Cardiac muscle cell (in vitro differentiated cells and primary cell): ENCODE measurements at regions not wholly inside any gene's neighbourhood (a gene's known extent, or its start where the extent isn't known, plus 50 kb on each side); places are given as distances from the start of the nearest gene placed in this dataset.
"Not testable (repeated sequence)": the region's sequence is repeated elsewhere in the genome, so short reads cannot be mapped to it uniquely, and the experiment has no call there.

Experiments
- DNase-seq, 2 donors: peaks; one replicate each; pipeline versions ENCODE4 v3.0.0 to v3.0.0-alpha.2; 2010 to 2017; ENCODE audit warnings: low read depth in 1 of 2, low spot score in 1 of 2
- H3K27ac ChIP-seq: fragments of 200-600 bp; sonication (generic); 2 replicates; pipeline ENCODE4 v1.5.1; 2016
- H3K27me3 ChIP-seq: fragments of 200-600 bp; sonication (generic); 2 replicates; pipeline ENCODE4 v1.6.0; 2016; ENCODE audit warnings: control low read depth
- H3K36me3 ChIP-seq: fragments of 200-600 bp; sonication (generic); 2 replicates; pipeline ENCODE4 v1.5.1; 2016; ENCODE audit warnings: control low read depth
- H3K4me1 ChIP-seq: fragments of 200-600 bp; sonication (generic); 2 replicates; pipeline ENCODE4 v1.8.1; 2017; ENCODE audit warnings: low read depth, mild to moderate bottlenecking, mixed run types
- H3K4me3 ChIP-seq: fragments of 200-600 bp; sonication (generic); 2 replicates; pipeline ENCODE4 v1.5.1; 2016; ENCODE audit warnings: mild to moderate bottlenecking
- H3K9me3 ChIP-seq: fragments of 200-600 bp; sonication (generic); 2 replicates; pipeline ENCODE4 v1.5.1; 2017; ENCODE audit warnings: low read depth, mild to moderate bottlenecking, control low read depth
- TF ChIP-seq, protein P1 (sequence below): IDR thresholded peaks from 2 replicates; pipeline ENCODE4 v1.5.1; 2012; ENCODE audit warnings: low read depth, mild to moderate bottlenecking, low read length

DNA sequence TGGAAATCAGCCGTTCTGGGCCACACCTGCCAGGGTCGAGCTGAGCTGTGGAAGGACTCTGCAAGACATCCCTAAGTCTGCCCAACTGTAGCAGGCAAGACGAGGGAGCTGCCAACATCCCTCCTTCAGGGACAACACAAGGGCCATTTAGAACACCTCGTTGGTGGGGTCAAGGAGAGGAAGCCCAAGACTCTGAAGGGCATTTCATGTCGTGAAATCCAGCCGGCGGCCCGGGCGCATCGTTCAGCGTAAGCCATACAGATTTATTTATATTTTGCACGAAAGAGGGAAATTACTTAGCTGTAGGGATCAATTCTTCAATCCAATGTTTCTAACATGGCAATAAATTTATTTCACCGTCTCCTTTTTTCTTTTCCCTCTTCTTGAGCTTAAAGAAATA, 101.7 kb upstream of the ZC3H12A start:
- H3K4me1 ChIP-seq, result no peaks in the 10 kb centered on the region

DNA sequence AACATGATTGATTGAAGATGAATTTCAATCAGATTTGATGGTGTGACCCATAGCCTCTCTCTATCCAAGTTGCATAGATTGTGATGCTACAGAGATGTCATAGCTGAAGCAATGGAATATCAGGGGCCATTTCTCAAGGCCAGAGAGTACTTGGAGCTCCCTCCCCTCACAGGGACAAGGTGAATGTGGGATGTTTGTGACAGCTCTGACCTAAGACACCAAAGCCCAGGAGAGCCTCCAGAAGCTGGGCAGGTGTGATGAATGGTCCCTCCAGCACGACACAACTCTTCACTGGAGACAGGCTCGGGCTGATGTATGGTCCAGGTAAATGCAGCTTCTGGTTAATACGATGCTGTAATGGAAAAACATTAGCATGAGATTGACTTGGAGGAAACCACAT, 101.0 kb upstream of the ZC3H12A start:
- TF ChIP-seq, protein P1, sequence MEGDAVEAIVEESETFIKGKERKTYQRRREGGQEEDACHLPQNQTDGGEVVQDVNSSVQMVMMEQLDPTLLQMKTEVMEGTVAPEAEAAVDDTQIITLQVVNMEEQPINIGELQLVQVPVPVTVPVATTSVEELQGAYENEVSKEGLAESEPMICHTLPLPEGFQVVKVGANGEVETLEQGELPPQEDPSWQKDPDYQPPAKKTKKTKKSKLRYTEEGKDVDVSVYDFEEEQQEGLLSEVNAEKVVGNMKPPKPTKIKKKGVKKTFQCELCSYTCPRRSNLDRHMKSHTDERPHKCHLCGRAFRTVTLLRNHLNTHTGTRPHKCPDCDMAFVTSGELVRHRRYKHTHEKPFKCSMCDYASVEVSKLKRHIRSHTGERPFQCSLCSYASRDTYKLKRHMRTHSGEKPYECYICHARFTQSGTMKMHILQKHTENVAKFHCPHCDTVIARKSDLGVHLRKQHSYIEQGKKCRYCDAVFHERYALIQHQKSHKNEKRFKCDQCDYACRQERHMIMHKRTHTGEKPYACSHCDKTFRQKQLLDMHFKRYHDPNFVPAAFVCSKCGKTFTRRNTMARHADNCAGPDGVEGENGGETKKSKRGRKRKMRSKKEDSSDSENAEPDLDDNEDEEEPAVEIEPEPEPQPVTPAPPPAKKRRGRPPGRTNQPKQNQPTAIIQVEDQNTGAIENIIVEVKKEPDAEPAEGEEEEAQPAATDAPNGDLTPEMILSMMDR, result no peak
- no peaks in the 10 kb centered on the region for H3K9me3 ChIP-seq
- no peak for DNase-seq
- peaks cover 4% of the 10 kb centered on the region for H3K27me3 ChIP-seq
- no peak overlapping the region for H3K27ac ChIP-seq
- no peaks in the 10 kb centered on the region for H3K36me3 ChIP-seq
- no peak overlapping the region for H3K4me3 ChIP-seq
- no peaks in the 10 kb centered on the region for H3K4me1 ChIP-seq

More for the DNA sequence above, 101.7 kb upstream of the ZC3H12A start:
- TF ChIP-seq, protein P1, result no peak
- Histone ChIP-seq H3K36me3 (no peaks in the 10 kb centered on the region), H3K4me3 (no peak overlapping the region), H3K9me3 (no peaks in the 10 kb centered on the region), H3K27ac (no peak overlapping the region), H3K27me3 (peaks cover 4% of the 10 kb centered on the region)
- DNase-seq, result no peak

DNA sequence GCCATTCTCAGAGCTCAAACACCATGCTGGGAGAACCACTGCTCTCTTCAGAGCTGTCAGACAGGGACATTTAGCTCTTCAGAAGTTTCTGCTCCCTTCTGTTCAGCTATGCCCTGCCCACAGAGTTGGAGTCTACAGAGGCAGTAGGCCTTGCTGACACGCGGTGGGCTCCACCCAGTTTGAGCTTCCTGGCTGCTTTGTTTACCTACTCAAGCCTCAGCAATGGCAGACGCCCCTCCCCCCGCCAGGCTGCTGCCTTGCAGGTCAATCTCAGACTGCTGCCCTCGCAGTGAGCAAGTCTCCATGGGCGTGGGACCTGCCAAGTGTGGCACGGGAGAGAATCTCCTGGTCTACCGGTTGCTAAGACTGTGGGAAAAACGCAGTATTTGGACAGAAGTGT, 93.8 kb upstream of the ZC3H12A start:
- not testable (repeated sequence) for H3K4me1 ChIP-seq, H3K36me3 ChIP-seq, H3K27ac ChIP-seq, H3K9me3 ChIP-seq, H3K4me3 ChIP-seq, DNase-seq, H3K27me3 ChIP-seq

DNA sequence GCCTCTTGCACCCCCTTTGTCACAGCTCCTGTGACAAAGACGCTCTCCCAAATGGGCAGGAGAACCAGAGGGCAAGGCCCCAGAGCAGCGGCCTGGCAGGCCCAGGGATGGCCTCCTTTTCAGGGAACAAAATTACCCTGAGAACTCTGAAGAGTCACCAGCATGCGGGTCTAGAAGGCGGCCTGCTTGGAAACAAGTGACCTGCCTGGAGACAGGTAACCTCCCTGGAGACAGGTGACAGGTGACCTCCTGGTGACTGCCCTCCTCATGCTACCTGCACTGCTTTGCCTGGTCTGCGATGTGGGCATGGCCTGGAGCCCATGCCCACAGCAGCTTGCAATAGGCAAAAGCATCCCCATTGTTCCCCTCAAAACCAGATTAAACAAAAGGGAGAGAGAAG, 86.5 kb upstream of the ZC3H12A start:
- TF ChIP-seq, protein P1, result no peak

DNA sequence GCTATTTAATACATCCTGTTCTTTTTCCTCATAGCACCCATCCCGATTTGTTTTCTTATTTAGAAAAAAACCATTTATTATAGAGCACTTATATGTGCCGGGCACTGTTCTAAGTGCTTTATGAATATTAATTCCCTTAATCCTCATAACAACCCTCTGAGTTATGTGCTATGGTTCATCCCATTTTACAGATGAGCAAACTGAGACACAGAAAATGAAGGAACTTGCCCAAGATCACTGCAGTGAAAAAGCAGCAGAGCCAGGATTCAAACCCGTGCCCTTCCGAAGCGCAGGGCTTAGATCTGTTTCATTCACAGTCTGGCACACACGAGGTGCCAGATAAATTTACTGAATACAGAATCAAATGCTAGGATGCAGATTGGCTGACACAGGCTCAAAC, 85.1 kb upstream of the ZC3H12A start:
- Histone ChIP-seq H3K4me1 (no peaks in the 10 kb centered on the region), H3K9me3 (no peaks in the 10 kb centered on the region), H3K36me3 (no peaks in the 10 kb centered on the region), H3K4me3 (no peak overlapping the region), H3K27me3 (no peaks in the 10 kb centered on the region), H3K27ac (no peak overlapping the region)
- DNase-seq, result no peak
- TF ChIP-seq, protein P1, result no peak

More for the DNA sequence above, 86.5 kb upstream of the ZC3H12A start:
- H3K4me1 ChIP-seq, result no peaks in the 10 kb centered on the region
- H3K36me3 ChIP-seq, result no peaks in the 10 kb centered on the region
- no peaks in the 10 kb centered on the region for H3K27me3 ChIP-seq
- DNase-seq, result no peak
- H3K27ac ChIP-seq, result no peak overlapping the region
- no peaks in the 10 kb centered on the region for H3K9me3 ChIP-seq
- H3K4me3 ChIP-seq, result no peak overlapping the region

DNA sequence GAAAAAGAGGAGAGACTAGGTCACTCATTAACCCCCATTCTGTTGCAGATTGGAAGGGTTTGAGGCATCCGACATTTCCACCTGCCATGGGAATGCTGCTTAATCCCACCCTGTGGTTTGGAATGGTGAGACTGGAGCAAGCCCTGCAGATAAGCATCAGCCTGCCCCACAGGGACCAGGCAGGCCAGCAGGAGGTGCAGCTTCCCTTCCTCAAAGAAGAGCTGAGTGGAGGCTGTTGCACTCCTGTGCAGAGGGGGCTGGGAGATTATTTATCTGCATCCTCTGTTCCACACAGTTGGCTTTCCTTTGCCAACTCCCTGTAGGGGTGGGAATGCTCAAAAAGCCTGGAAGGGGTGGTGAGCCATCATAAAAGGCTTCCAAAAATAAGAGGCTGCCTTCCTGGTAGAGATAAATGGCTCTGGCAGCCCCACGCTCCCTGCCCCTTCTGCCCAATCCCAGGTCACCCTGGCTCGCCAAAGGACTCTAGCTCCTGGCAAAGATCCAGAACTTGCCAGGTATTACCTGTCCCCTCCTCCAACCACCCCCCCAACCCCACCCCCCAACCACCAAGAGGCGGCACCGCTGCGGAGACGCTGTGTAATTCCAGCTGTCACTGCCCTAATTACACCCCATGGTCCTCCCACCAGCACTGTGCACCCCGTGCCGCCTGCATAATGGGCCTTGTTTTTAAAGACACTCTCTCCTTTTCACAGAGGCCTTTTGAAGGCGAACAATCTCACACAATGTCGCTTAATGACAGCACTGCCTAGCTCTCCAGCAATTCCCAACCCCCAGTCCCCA, 83.0 kb upstream of the ZC3H12A start:
- Histone ChIP-seq H3K4me1 (no peaks in the 10 kb centered on the region), H3K36me3 (no peaks in the 10 kb centered on the region), H3K4me3 (no peak overlapping the region), H3K27ac (no peak overlapping the region), H3K27me3 (no peaks in the 10 kb centered on the region), H3K9me3 (no peaks in the 10 kb centered on the region)
- TF ChIP-seq, protein P1, result no peak
- DNase-seq, result peak in 1 of 2 donors; percentile 2
